Mammary epithelial cell (primary cell): ENCODE measurements at regions not wholly inside any gene's neighbourhood (a gene's known extent, or its start where the extent isn't known, plus 50 kb on each side); places are given as distances from the start of the nearest gene placed in this dataset.

ENCODE experiments used
- CTCF ChIP-seq, 2 donors: IDR thresholded peaks in 1 of 2; conservative IDR thresholded peaks in 1 of 2; 2 replicates each; pipeline ENCODE4 v1.5.1; 2011 to 2012; ENCODE audit warnings: inconsistent platforms in 2 of 2, low read length in 2 of 2, mild to moderate bottlenecking in 2 of 2, control low read depth in 1 of 2, low read depth in 1 of 2; ENCODE audit not compliant: insufficient read depth in 1 of 2; ENCODE audit errors: extremely low read depth in 1 of 2
- EZH2 ChIP-seq: IDR thresholded peaks from 2 replicates; pipeline ENCODE4 v1.6.1; 2012; ENCODE audit warnings: low read length, inconsistent platforms, borderline replicate concordance

GRCh38 chr2:19757586-19757985 is 144.2 kb downstream of the TTC32 start:
- TF ChIP-seq CTCF (conservative IDR thresholded peaks at IDR 0.05 in 1 of 2, IDR thresholded peaks at IDR 0.05 in 1 of 2; ENCODE audit: extremely low read depth in 1 of 2, insufficient read depth in 1 of 2, low read depth in 1 of 2, low read length in 2 of 2) (no peak), EZH2 (no peak)
